ENCODE measurements at regions not wholly inside any gene's neighbourhood (a gene's known extent, or its start where the extent isn't known, plus 50 kb on each side); places are given as distances from the start of the nearest gene placed in this dataset.

GRCh38 chr7:84821671-84822534, 365.0 kb downstream of the SEMA3D start:
- H2AFZ ChIP-seq (ENCODE audit: low read length): no peak overlapping the region
- H3F3A ChIP-seq (ENCODE audit: low read depth): no peaks in the 10 kb centered on the region
- H3K9me3 ChIP-seq (ENCODE audit: insufficient read depth, low read depth, low read length): no peaks in the 10 kb centered on the region
- no peaks in the 10 kb centered on the region for H3K9me2 ChIP-seq (replicated peaks; ENCODE audit: low read depth, low read length)
- H3K36me3 ChIP-seq (ENCODE audit: insufficient read depth, low read length): no peaks in the 10 kb centered on the region
- H3K27me3 ChIP-seq (ENCODE audit: insufficient read depth, low read length, poor library complexity, severe bottlenecking): no peaks in the 10 kb centered on the region
- no peaks in the 10 kb centered on the region for H3K4me1 ChIP-seq (ENCODE audit: insufficient read depth, low read length, poor library complexity, severe bottlenecking)
- H3K4me3 ChIP-seq (ENCODE audit: low read length, poor library complexity, severe bottlenecking): no peak overlapping the region
- no peak for TF ChIP-seq EZH2phosphoT487 (IDR thresholded peaks at IDR 0.05; ENCODE audit: borderline replicate concordance)
- no peak for TF ChIP-seq CTCF (conservative IDR thresholded peaks at IDR 0.05; ENCODE audit: low read length)
- H3K9ac ChIP-seq (ENCODE audit: low read depth, low read length, poor library complexity, severe bottlenecking): no peak overlapping the region
- no peak overlapping the region for H3K4me2 ChIP-seq (ENCODE audit: low read depth, low read length, poor library complexity, severe bottlenecking)
- H4K20me1 ChIP-seq (ENCODE audit: insufficient read depth, low read length, poor library complexity, severe bottlenecking): no peaks in the 10 kb centered on the region
- H3K79me2 ChIP-seq (ENCODE audit: insufficient read depth, low read length): no peaks in the 10 kb centered on the region

- Histone ChIP-seq H3K9me2 (replicated peaks; ENCODE audit: low read depth, low read length) (no peaks in the 10 kb centered on the region), H3K4me1 (ENCODE audit: insufficient read depth, low read length, poor library complexity, severe bottlenecking) (no peaks in the 10 kb centered on the region), H3K9ac (ENCODE audit: low read depth, low read length, poor library complexity, severe bottlenecking) (no peak overlapping the region), H2AFZ (ENCODE audit: low read length) (no peak overlapping the region), H3K4me3 (ENCODE audit: low read length, poor library complexity, severe bottlenecking) (no peak overlapping the region), H3K79me2 (ENCODE audit: insufficient read depth, low read length) (no peaks in the 10 kb centered on the region), H3F3A (ENCODE audit: low read depth) (no peaks in the 10 kb centered on the region), H3K4me2 (ENCODE audit: low read depth, low read length, poor library complexity, severe bottlenecking) (no peak overlapping the region), H3K9me3 (ENCODE audit: insufficient read depth, low read depth, low read length) (no peaks in the 10 kb centered on the region), H3K36me3 (ENCODE audit: insufficient read depth, low read length) (no peaks in the 10 kb centered on the region), H3K27me3 (ENCODE audit: insufficient read depth, low read length, poor library complexity, severe bottlenecking) (no peaks in the 10 kb centered on the region), H4K20me1 (ENCODE audit: insufficient read depth, low read length, poor library complexity, severe bottlenecking) (no peaks in the 10 kb centered on the region)
- TF ChIP-seq EZH2phosphoT487 (IDR thresholded peaks at IDR 0.05; ENCODE audit: borderline replicate concordance) (no peak), CTCF (conservative IDR thresholded peaks at IDR 0.05; ENCODE audit: low read length) (no peak)
Observed at GRCh38 chr7:84820481-84820880, 366.4 kb downstream of the SEMA3D start.

GRCh38 chr7:84817016-84817415, 369.8 kb downstream of the SEMA3D start:
- Histone ChIP-seq H3K27me3 (ENCODE audit: insufficient read depth, low read length, poor library complexity, severe bottlenecking) (no peaks in the 10 kb centered on the region), H3K9ac (ENCODE audit: low read depth, low read length, poor library complexity, severe bottlenecking) (no peak overlapping the region), H3K36me3 (ENCODE audit: insufficient read depth, low read length) (no peaks in the 10 kb centered on the region), H3K4me1 (ENCODE audit: insufficient read depth, low read length, poor library complexity, severe bottlenecking) (no peaks in the 10 kb centered on the region), H3K9me3 (ENCODE audit: insufficient read depth, low read depth, low read length) (no peaks in the 10 kb centered on the region), H3K4me2 (ENCODE audit: low read depth, low read length, poor library complexity, severe bottlenecking) (no peak overlapping the region), H3F3A (ENCODE audit: low read depth) (no peaks in the 10 kb centered on the region), H3K79me2 (ENCODE audit: insufficient read depth, low read length) (no peaks in the 10 kb centered on the region), H4K20me1 (ENCODE audit: insufficient read depth, low read length, poor library complexity, severe bottlenecking) (no peaks in the 10 kb centered on the region), H2AFZ (ENCODE audit: low read length) (no peak overlapping the region), H3K4me3 (ENCODE audit: low read length, poor library complexity, severe bottlenecking) (no peak overlapping the region), H3K9me2 (replicated peaks; ENCODE audit: low read depth, low read length) (no peaks in the 10 kb centered on the region)
- no peak for TF ChIP-seq EZH2phosphoT487 (IDR thresholded peaks at IDR 0.05; ENCODE audit: borderline replicate concordance)
- TF ChIP-seq CTCF (conservative IDR thresholded peaks at IDR 0.05; ENCODE audit: low read length): no peak

All from Loucy (cell line).